Choroid plexus epithelial cell (primary cell): ENCODE measurements at regions not wholly inside any gene's neighbourhood (a gene's known extent, or its start where the extent isn't known, plus 50 kb on each side); places are given as distances from the start of the nearest gene placed in this dataset.

Experiments used
- DNase-seq: peaks from one replicate; pipeline ENCODE4 v3.0.0-alpha.2; 2010; ENCODE audit warnings: low read depth
- H3K4me3 ChIP-seq: 2 replicates; pipeline ENCODE4 v1.5.1; 2011; ENCODE audit warnings: low read depth, mild to moderate bottlenecking, control low read depth, low read length, moderate library complexity
- TF ChIP-seq, protein P1 (sequence below): conservative IDR thresholded peaks from 2 replicates; pipeline ENCODE4 v1.5.1; 2011; ENCODE audit warnings: low read depth, mild to moderate bottlenecking, control low read depth, inconsistent platforms, low read length, moderate library complexity

DNA sequence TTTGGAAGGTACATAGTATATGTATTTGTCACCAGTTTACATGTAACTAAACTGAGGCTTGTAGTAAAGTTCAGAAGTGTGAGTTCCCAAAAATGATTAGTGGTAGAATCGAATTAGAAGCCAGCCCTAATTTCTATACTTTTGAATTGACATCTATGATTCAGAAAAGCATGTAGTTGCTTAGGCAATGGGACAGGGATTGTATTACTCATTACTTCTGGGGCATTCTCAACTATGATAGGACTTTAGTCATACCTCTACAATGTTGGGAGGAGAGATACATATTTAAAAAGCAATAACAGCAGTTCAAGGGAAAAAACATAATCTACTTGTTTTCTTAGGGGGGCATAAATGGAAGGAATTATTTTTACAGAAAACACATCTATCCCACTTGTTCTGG lies 277.9 kb upstream of the E2F7 start:
- TF ChIP-seq, protein P1, sequence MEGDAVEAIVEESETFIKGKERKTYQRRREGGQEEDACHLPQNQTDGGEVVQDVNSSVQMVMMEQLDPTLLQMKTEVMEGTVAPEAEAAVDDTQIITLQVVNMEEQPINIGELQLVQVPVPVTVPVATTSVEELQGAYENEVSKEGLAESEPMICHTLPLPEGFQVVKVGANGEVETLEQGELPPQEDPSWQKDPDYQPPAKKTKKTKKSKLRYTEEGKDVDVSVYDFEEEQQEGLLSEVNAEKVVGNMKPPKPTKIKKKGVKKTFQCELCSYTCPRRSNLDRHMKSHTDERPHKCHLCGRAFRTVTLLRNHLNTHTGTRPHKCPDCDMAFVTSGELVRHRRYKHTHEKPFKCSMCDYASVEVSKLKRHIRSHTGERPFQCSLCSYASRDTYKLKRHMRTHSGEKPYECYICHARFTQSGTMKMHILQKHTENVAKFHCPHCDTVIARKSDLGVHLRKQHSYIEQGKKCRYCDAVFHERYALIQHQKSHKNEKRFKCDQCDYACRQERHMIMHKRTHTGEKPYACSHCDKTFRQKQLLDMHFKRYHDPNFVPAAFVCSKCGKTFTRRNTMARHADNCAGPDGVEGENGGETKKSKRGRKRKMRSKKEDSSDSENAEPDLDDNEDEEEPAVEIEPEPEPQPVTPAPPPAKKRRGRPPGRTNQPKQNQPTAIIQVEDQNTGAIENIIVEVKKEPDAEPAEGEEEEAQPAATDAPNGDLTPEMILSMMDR = no peak
- peak; percentile 33 for DNase-seq
- no peak overlapping the region for H3K4me3 ChIP-seq

DNA sequence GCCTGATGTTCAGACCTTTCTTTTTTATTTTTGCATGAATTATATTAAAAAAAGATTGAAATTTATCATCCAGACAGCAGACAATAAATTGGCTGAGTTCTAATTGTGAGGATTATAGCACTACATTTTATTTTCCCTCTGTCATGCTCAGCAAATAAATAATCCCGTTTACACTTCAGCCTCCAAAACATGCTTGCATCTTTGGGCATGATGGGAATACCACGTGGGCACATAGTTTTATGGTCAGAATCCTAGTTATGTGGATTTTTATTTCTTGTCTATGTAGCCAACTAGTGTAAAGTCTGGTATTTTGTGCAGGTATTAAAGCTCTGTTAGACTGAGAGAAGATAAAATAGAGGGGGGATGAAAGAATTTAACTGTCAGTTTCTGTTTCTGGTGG lies 276.9 kb upstream of the E2F7 start:
- TF ChIP-seq, protein P1 = no peak
- DNase-seq = no peak
- H3K4me3 ChIP-seq = no peak overlapping the region

DNA sequence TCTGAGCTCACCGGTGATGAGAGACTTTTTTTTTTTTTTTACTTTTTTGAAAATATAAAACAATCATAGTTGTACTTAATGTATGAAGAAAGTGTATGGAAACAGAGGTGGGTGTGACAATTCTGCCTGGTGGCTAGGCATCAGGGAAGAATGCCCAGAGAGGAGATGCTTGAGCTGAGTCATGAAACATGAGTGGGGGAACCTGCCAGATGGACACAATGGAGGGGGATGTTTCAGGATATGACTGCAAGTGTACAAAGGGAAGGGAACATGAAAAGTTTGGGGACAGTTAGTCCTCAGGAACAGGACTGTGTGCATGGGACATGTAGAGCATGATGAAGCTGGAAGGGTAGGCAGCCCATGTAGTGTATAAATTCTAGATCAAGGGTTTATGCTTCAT lies 274.2 kb upstream of the E2F7 start:
- no peak overlapping the region for H3K4me3 ChIP-seq
- TF ChIP-seq, protein P1 = no peak
- no peak for DNase-seq

DNA sequence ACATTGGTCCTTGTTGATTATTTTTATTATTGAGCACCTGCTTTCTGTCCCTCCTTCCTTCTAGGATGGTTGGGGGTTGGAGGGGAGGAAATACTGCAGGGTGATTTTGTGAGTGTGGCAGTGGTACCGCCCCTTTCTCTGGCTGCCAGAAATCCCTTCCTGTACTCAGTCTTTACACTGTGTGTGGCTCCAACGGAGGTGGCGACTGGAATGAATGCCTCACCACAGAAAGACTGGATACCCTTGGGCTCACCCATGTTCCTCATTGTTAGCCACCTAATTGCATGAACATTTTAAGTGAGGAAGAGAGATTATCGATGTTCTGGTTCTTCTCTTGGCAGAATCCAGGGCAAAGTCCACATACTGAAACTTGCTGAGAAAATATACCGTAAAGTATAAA lies 272.0 kb upstream of the E2F7 start:
- H3K4me3 ChIP-seq = no peak overlapping the region
- TF ChIP-seq, protein P1 = no peak
- no peak for DNase-seq

DNA sequence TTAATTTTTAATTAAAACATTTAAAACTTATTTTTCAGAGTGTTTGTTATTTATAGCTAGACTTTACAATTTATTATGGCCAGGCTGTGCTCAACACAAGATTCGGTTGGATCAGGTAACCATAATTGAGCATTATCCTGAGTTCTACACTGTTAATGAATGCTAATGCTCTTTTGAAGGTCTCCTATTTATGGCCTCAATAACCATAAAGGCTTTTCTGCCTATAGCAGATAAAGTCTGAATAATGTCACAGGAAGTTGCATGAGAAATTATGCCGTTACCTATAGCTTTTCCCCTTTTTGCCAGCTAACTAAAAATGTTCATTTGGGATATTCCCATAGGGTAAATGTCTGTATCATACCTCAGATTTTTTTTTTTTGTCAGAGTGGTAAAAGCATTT lies 269.4 kb upstream of the E2F7 start:
- no peak for DNase-seq
- H3K4me3 ChIP-seq = no peak overlapping the region
- TF ChIP-seq, protein P1 = no peak

DNA sequence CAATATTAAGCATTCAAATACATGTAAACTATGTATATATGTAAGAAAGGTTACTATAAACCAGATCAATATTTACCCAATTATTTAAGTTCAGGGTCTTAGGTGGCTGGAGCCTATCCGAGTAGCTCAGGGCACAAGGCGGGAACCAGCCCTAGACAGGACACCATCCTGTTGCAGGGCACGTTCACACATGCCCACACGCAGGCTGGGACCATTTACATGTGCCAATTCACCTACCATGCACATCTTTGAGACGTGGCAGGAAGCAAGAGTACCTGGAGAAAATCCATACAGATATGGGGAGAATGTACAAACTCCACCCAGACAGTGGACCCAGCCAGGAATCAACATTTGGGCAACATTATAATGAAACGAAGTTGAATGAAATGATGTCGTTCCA lies 263.0 kb upstream of the E2F7 start:
- no peak overlapping the region for H3K4me3 ChIP-seq
- TF ChIP-seq, protein P1 = no peak
- DNase-seq = no peak

DNA sequence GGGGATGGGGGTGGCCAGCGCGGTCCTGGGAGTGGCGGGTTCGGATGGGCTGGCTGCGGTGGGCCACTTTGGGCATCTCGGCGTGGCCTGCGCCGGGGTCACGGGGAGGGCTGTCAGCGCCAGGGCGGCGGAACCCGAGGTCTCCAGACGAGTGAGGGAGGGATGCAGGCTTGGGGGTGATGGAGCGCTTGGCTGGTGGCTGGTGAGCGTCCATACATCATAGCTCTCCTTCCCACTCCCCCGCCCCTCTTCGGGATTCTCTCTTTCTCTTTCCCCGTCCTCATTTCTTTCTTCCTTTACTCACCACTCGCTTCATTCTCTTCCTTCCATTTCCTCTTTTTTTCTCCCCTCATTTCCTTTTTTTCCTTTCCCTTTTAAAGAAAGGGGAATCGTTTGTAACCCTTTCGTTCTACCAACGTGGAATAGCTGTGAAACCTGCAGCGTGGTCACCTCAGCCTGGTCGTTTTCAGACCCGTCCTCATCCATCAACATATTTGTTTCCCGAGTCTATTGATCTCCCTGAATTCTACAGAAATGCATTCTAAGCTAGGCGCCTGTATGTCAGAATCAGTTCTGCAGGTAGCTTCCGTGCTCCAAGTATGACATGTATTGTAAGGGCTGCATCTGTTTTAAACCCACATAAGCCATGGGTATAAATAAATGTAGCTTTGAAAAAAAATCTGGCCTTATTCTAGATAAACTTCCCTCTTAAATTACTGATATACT lies 260.3 kb upstream of the E2F7 start:
- TF ChIP-seq, protein P1 = no peak

More for the DNA sequence above, 260.3 kb upstream of the E2F7 start:
- no peak for DNase-seq
- peak overlapping the region; percentile 62 for H3K4me3 ChIP-seq
